ENCODE measurements at regions not wholly inside any gene's neighbourhood (a gene's known extent, or its start where the extent isn't known, plus 50 kb on each side); places are given as distances from the start of the nearest gene placed in this dataset.

DNA sequence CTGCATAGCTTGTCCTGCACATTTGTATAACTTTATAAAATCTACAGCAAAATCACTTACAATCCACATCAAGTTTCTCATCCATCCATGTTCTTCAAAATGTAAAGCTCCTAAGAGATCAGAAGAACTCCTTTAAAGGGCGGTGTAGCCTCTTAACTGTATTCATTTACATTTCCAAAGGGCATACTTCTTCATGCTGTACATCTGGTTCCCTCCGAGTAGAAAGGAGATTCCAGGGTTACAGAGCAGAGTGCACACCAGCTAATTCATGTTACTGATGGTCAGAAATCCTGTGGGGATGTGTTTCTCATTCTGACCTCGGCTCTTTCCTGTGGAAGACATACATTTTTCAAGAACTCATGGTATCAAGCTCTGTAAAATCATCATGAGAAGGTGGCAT lies 231.8 kb downstream of the ARAP2 start:
- H3K27me3 ChIP-seq: no peaks in the 10 kb centered on the region
- H3K36me3 ChIP-seq: no peaks in the 10 kb centered on the region
- intact Hi-C loops (cut with DNase I): no loop called here
- DNase-seq (no peak), ATAC-seq (no peak)
- no peak overlapping the region for H3K4me3 ChIP-seq
- TF ChIP-seq, protein P1, sequence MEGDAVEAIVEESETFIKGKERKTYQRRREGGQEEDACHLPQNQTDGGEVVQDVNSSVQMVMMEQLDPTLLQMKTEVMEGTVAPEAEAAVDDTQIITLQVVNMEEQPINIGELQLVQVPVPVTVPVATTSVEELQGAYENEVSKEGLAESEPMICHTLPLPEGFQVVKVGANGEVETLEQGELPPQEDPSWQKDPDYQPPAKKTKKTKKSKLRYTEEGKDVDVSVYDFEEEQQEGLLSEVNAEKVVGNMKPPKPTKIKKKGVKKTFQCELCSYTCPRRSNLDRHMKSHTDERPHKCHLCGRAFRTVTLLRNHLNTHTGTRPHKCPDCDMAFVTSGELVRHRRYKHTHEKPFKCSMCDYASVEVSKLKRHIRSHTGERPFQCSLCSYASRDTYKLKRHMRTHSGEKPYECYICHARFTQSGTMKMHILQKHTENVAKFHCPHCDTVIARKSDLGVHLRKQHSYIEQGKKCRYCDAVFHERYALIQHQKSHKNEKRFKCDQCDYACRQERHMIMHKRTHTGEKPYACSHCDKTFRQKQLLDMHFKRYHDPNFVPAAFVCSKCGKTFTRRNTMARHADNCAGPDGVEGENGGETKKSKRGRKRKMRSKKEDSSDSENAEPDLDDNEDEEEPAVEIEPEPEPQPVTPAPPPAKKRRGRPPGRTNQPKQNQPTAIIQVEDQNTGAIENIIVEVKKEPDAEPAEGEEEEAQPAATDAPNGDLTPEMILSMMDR (IDR thresholded peaks at IDR 0.05): no peak
- WGBS, 2 donors: 65 to 69% methylated on average over 3 of the region's 3 CpGs
- peaks cover 0 to 5% (median 0%) of the 10 kb centered on the region in 11 donors for H3K9me3 ChIP-seq
- no peaks in the 10 kb centered on the region for H3K4me1 ChIP-seq
- no peak overlapping the region for H3K27ac ChIP-seq

- Histone ChIP-seq H3K9me3 (peaks cover 0 to 5% (median 0%) of the 10 kb centered on the region in 11 donors), H3K27ac (no peak overlapping the region), H3K27me3 (no peaks in the 10 kb centered on the region), H3K36me3 (no peaks in the 10 kb centered on the region), H3K4me1 (no peaks in the 10 kb centered on the region), H3K4me3 (no peak overlapping the region)
- TF ChIP-seq, protein P1 (IDR thresholded peaks at IDR 0.05): no peak
- intact Hi-C loops (cut with DNase I): no loop called here
- no peak for ATAC-seq
- 80 to 83% methylated on average over 5 of the region's 5 CpGs for WGBS, 2 donors
- DNase-seq: no peak
These were observed 231.1 kb downstream of the ARAP2 start for GRCh38 chr4:36013206-36013605.
